Tibial nerve (tissue), 4 donors: ENCODE measurements at regions not wholly inside any gene's neighbourhood (a gene's known extent, or its start where the extent isn't known, plus 50 kb on each side); places are given as distances from the start of the nearest gene placed in this dataset.

Source experiments
- DNase-seq, 2 donors: peaks; one replicate each; pipeline ENCODE4 v3.0.0-alpha.2; 2019; ENCODE audit warnings: low spot score in 2 of 2
- H3K27ac ChIP-seq, 4 donors: fragments of 200-600 bp; sonication (generic) in 3 of 4; one replicate each; pipeline ENCODE4 v1.5.1; 2017 to 2019; ENCODE audit warnings: mild to moderate bottlenecking in 1 of 4
- H3K27me3 ChIP-seq, 2 donors: fragments of 200-600 bp; sonication (generic) in 1 of 2; one replicate each; pipeline versions ENCODE4 v1.5.1 to v1.6.0; 2017 to 2019
- H3K36me3 ChIP-seq, 3 donors: fragments of 200-600 bp; sonication (generic); one replicate each; pipeline ENCODE4 v1.5.1; 2018 to 2019
- H3K4me1 ChIP-seq, 4 donors: fragments of 200-600 bp; sonication (generic) in 3 of 4; one replicate each; pipeline ENCODE4 v1.5.1; 2017 to 2019
- H3K4me3 ChIP-seq, 4 donors: fragments of 200-600 bp; sonication (generic) in 3 of 4; one replicate each; pipeline ENCODE4 v1.5.1; 2017 to 2019; ENCODE audit warnings: mild to moderate bottlenecking in 1 of 4, moderate library complexity in 1 of 4
- H3K9me3 ChIP-seq, 4 donors: fragments of 200-600 bp; sonication (generic) in 3 of 4; one replicate each; pipeline ENCODE4 v1.5.1; 2017 to 2019
- EP300 ChIP-seq, 2 donors: sonication (generic); formaldehyde crosslinking; IDR thresholded peaks; one replicate each; pipeline ENCODE4 v1.6.1; 2017; ENCODE audit warnings: antibody characterized with exemption in 2 of 2, mild to moderate bottlenecking in 1 of 2
- POLR2A ChIP-seq, 2 donors: fragments of 450-650 bp; IDR thresholded peaks; one replicate each; pipeline ENCODE4 v1.6.1; 2017; ENCODE audit warnings: antibody characterized with exemption in 2 of 2, mild to moderate bottlenecking in 2 of 2, moderate library complexity in 2 of 2
- WGBS, 2 donors: methylation state at CpG; one replicate each; pipeline ENCODE4 v1.1.5; 2018; 5-methylcytosine and 5-hydroxymethylcytosine counted together
- TF ChIP-seq, protein P1 (sequence below), 5 experiments: fragments of 200-600 bp in 3 of 5; fragments of 450-650 bp in 2 of 5; sonication (generic) in 3 of 5; IDR thresholded peaks; one replicate each; pipeline ENCODE4 v1.5.1; 2016 to 2019; ENCODE audit warnings: antibody characterized with exemption in 5 of 5, mild to moderate bottlenecking in 3 of 5, moderate library complexity in 2 of 5

GRCh38 chr14:71229875-71230274 lies 322.6 kb downstream of the PCNX1 start:
- TF ChIP-seq POLR2A (IDR thresholded peaks at IDR 0.05) (no peak), EP300 (IDR thresholded peaks at IDR 0.05) (no peak)
- TF ChIP-seq, protein P1, sequence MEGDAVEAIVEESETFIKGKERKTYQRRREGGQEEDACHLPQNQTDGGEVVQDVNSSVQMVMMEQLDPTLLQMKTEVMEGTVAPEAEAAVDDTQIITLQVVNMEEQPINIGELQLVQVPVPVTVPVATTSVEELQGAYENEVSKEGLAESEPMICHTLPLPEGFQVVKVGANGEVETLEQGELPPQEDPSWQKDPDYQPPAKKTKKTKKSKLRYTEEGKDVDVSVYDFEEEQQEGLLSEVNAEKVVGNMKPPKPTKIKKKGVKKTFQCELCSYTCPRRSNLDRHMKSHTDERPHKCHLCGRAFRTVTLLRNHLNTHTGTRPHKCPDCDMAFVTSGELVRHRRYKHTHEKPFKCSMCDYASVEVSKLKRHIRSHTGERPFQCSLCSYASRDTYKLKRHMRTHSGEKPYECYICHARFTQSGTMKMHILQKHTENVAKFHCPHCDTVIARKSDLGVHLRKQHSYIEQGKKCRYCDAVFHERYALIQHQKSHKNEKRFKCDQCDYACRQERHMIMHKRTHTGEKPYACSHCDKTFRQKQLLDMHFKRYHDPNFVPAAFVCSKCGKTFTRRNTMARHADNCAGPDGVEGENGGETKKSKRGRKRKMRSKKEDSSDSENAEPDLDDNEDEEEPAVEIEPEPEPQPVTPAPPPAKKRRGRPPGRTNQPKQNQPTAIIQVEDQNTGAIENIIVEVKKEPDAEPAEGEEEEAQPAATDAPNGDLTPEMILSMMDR (IDR thresholded peaks at IDR 0.05) = no peak
- Histone ChIP-seq H3K4me1 (peaks cover 0 to 6% (median 0%) of the 10 kb centered on the region in 4 donors), H3K27ac (peak overlapping the region in 2 of 4 donors; percentile 3 to 29), H3K4me3 (no peak overlapping the region), H3K9me3 (no peaks in the 10 kb centered on the region), H3K27me3 (no peaks in the 10 kb centered on the region), H3K36me3 (no peaks in the 10 kb centered on the region)
- DNase-seq = no peak
- WGBS, 2 donors = 82 to 85% methylated on average over 7 of the region's 7 CpGs

- TF ChIP-seq EP300 (IDR thresholded peaks at IDR 0.05) = no peak
- TF ChIP-seq POLR2A (IDR thresholded peaks at IDR 0.05) = no peak
- TF ChIP-seq, protein P1 (IDR thresholded peaks at IDR 0.05) = no peak
- peaks cover 0 to 10% (median 0%) of the 10 kb centered on the region in 4 donors for H3K4me1 ChIP-seq
- no peaks in the 10 kb centered on the region for H3K9me3 ChIP-seq
- WGBS, 2 donors = 91 to 95% methylated on average over 4 to 7 of the region's 13 CpGs
- no peaks in the 10 kb centered on the region for H3K27me3 ChIP-seq
- no peaks in the 10 kb centered on the region for H3K36me3 ChIP-seq
- no peak overlapping the region for H3K4me3 ChIP-seq
- no peak for DNase-seq
- peak overlapping the region in 1 of 4 donors; percentile 29 for H3K27ac ChIP-seq
Observed at GRCh38 chr14:71230897-71231296, 323.6 kb downstream of the PCNX1 start.

- 88 to 90% methylated on average over 13 to 14 of the region's 16 CpGs for WGBS, 2 donors
- no peaks in the 10 kb centered on the region for H3K9me3 ChIP-seq
- H3K27ac ChIP-seq = peak overlapping the region in 1 of 4 donors; percentile 29
- H3K36me3 ChIP-seq = no peaks in the 10 kb centered on the region
- TF ChIP-seq POLR2A (IDR thresholded peaks at IDR 0.05) = no peak
- no peak for TF ChIP-seq EP300 (IDR thresholded peaks at IDR 0.05)
- TF ChIP-seq, protein P1 (IDR thresholded peaks at IDR 0.05) = no peak
- peaks cover 0 to 19% (median 0%) of the 10 kb centered on the region in 4 donors for H3K4me1 ChIP-seq
- no peak for DNase-seq
- no peaks in the 10 kb centered on the region for H3K27me3 ChIP-seq
- H3K4me3 ChIP-seq = no peak overlapping the region
Observed at GRCh38 chr14:71231521-71232393, 324.5 kb downstream of the PCNX1 start.

DNA sequence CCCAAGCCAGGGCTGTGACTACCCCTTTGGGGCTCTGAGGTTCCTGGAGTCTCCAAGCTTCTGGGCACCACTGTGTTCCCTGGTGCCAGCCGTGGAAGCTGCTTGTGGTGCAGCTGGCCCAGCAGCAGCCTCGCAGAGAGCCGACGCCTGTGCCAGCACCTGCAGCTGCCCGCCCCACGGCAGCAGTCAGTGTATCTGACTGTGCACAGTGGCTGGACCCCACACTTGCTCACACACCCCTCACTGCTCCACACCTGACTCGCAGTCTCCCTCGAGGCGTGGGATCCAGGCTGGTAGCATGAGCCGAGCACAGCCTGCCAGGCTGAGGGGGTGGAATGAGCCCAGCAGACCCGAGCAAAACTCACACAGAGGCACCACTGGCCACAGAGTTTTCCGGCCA lies 325.2 kb downstream of the PCNX1 start:
- DNase-seq = no peak
- TF ChIP-seq, protein P1 (IDR thresholded peaks at IDR 0.05) = no peak
- TF ChIP-seq EP300 (IDR thresholded peaks at IDR 0.05) (no peak), POLR2A (IDR thresholded peaks at IDR 0.05) (no peak)
- Histone ChIP-seq H3K36me3 (no peaks in the 10 kb centered on the region), H3K27ac (peak overlapping the region in 1 of 4 donors; percentile 13), H3K4me3 (no peak overlapping the region), H3K4me1 (peaks cover 0 to 20% (median 0%) of the 10 kb centered on the region in 4 donors), H3K9me3 (no peaks in the 10 kb centered on the region), H3K27me3 (no peaks in the 10 kb centered on the region)
- 82 to 90% methylated on average over 12 of the region's 12 CpGs for WGBS, 2 donors

GRCh38 chr14:71235875-71236274 lies 328.6 kb downstream of the PCNX1 start:
- peak overlapping the region in 2 of 4 donors; percentile 40 to 47 for H3K27ac ChIP-seq
- TF ChIP-seq POLR2A (IDR thresholded peaks at IDR 0.05) (no peak), EP300 (IDR thresholded peaks at IDR 0.05) (peak in 1 of 2 donors; percentile 30)
- TF ChIP-seq, protein P1 (IDR thresholded peaks at IDR 0.05) = no peak
- DNase-seq = peak in 1 of 2 donors; percentile 37
- 53 to 59% methylated on average over 7 of the region's 7 CpGs for WGBS, 2 donors
- no peaks in the 10 kb centered on the region for H3K36me3 ChIP-seq
- H3K27me3 ChIP-seq = no peaks in the 10 kb centered on the region
- H3K9me3 ChIP-seq = no peaks in the 10 kb centered on the region
- H3K4me1 ChIP-seq = peaks cover 0 to 24% (median 0%) of the 10 kb centered on the region in 4 donors
- H3K4me3 ChIP-seq = no peak overlapping the region
